GM18505 (cell line): ENCODE measurements at regions not wholly inside any gene's neighbourhood (a gene's known extent, or its start where the extent isn't known, plus 50 kb on each side); places are given as distances from the start of the nearest gene placed in this dataset.
"Not testable (repeated sequence)": the region's sequence is repeated elsewhere in the genome, so short reads cannot be mapped to it uniquely, and the experiment has no call there.

Experiments used
- ATAC-seq: cut with Tn5 transposase; IDR thresholded peaks from one replicate; pipeline ENCODE4 v1.9.1; 2021; ENCODE audit not compliant: unreplicated experiment
- POLR2A ChIP-seq: IDR thresholded peaks from 4 replicates; pipeline ENCODE4 v1.6.1; 2011; ENCODE audit warnings: borderline replicate concordance; ENCODE audit not compliant: insufficient read depth, insufficient read length; ENCODE audit errors: extremely low read depth

- ATAC-seq = no peak
- TF ChIP-seq POLR2A = no peak
These were observed 91.2 kb upstream of the C1QTNF7 start for GRCh38 chr4:15336410-15337167.

- ATAC-seq = not testable (repeated sequence)
These were observed 90.6 kb upstream of the C1QTNF7 start for GRCh38 chr4:15337168-15337657.

GRCh38 chr4:15339737-15340136, 88.1 kb upstream of the C1QTNF7 start:
- no peak for ATAC-seq
- no peak for TF ChIP-seq POLR2A

GRCh38 chr4:15340332-15340731, 87.5 kb upstream of the C1QTNF7 start:
- no peak for TF ChIP-seq POLR2A
- no peak for ATAC-seq

GRCh38 chr4:15340902-15341732, 86.7 kb upstream of the C1QTNF7 start:
- no peak for TF ChIP-seq POLR2A
- ATAC-seq = no peak

- no peak for TF ChIP-seq POLR2A
- no peak for ATAC-seq
These were observed 86.0 kb upstream of the C1QTNF7 start for GRCh38 chr4:15341733-15342300.

- no peak for TF ChIP-seq POLR2A
- no peak for ATAC-seq
These were observed 84.8 kb upstream of the C1QTNF7 start for GRCh38 chr4:15343000-15343399.

GRCh38 chr4:15343581-15343980, 84.3 kb upstream of the C1QTNF7 start:
- no peak for ATAC-seq
- no peak for TF ChIP-seq POLR2A

- ATAC-seq = no peak
- TF ChIP-seq POLR2A = no peak
These were observed 83.8 kb upstream of the C1QTNF7 start for GRCh38 chr4:15344041-15344440.

GRCh38 chr4:15345134-15345533, 82.7 kb upstream of the C1QTNF7 start:
- no peak for TF ChIP-seq POLR2A
- no peak for ATAC-seq

GRCh38 chr4:15348236-15348635, 79.6 kb upstream of the C1QTNF7 start:
- no peak for TF ChIP-seq POLR2A
- no peak for ATAC-seq

- no peak for TF ChIP-seq POLR2A
- ATAC-seq = no peak
These were observed 79.1 kb upstream of the C1QTNF7 start for GRCh38 chr4:15348695-15349094.

- no peak for TF ChIP-seq POLR2A
- ATAC-seq = no peak
These were observed 78.3 kb upstream of the C1QTNF7 start for GRCh38 chr4:15349531-15349935.

- TF ChIP-seq POLR2A = no peak
- no peak for ATAC-seq
These were observed 77.9 kb upstream of the C1QTNF7 start for GRCh38 chr4:15349965-15350364.
